ENCODE measurements at regions not wholly inside any gene's neighbourhood (a gene's known extent, or its start where the extent isn't known, plus 50 kb on each side); places are given as distances from the start of the nearest gene placed in this dataset.

GRCh38 chr15:25220834-25221233, 218.0 kb downstream of the UBE3A start:
- TF ChIP-seq MXI1 (conservative IDR thresholded peaks at IDR 0.05; ENCODE audit: poor library complexity, severe bottlenecking) (no peak), SMC3 (conservative IDR thresholded peaks at IDR 0.05; ENCODE audit: poor library complexity) (no peak), TAF1 (IDR thresholded peaks at IDR 0.05; ENCODE audit: low read depth) (no peak), CTCF (IDR thresholded peaks at IDR 0.05; ENCODE audit: poor library complexity, severe bottlenecking) (no peak), REST (IDR thresholded peaks at IDR 0.05; ENCODE audit: borderline replicate concordance) (no peak), EP300 (conservative IDR thresholded peaks at IDR 0.05; ENCODE audit: poor library complexity, severe bottlenecking) (no peak), POLR2AphosphoS5 (IDR thresholded peaks at IDR 0.05) (no peak), RAD21 (conservative IDR thresholded peaks at IDR 0.05) (no peak), EZH2 (IDR thresholded peaks at IDR 0.05; ENCODE audit: borderline replicate concordance, insufficient read depth, low read length, poor library complexity, severe bottlenecking) (no peak)
- Histone ChIP-seq H3K4me2 (ENCODE audit: low read length) (no peak overlapping the region), H3K9me2 (ENCODE audit: insufficient read depth, low read length) (no peaks in the 10 kb centered on the region), H3F3A (ENCODE audit: insufficient read depth, low read length, poor library complexity, severe bottlenecking) (no peaks in the 10 kb centered on the region), H3K27ac (ENCODE audit: low read length) (no peak overlapping the region), H3K4me3 (ENCODE audit: low read length) (no peak overlapping the region), H3K9me3 (ENCODE audit: low read length) (peaks cover 8% of the 10 kb centered on the region), H3K79me2 (replicated peaks; ENCODE audit: insufficient read depth, low read length) (no peaks in the 10 kb centered on the region), H2AFZ (ENCODE audit: low read depth, low read length) (no peak overlapping the region), H3K9ac (ENCODE audit: low read length) (no peak overlapping the region), H3K36me3 (ENCODE audit: insufficient read depth, low read length) (no peaks in the 10 kb centered on the region), H4K20me1 (ENCODE audit: insufficient read depth) (no peaks in the 10 kb centered on the region), H3K27me3 (ENCODE audit: insufficient read depth, low read depth, low read length) (no peaks in the 10 kb centered on the region)

GRCh38 chr15:25224396-25224795, 214.4 kb downstream of the UBE3A start:
- H3K79me2 ChIP-seq (replicated peaks; ENCODE audit: insufficient read depth, low read length), result no peaks in the 10 kb centered on the region
- no peaks in the 10 kb centered on the region for H3F3A ChIP-seq (ENCODE audit: insufficient read depth, low read length, poor library complexity, severe bottlenecking)
- no peak overlapping the region for H2AFZ ChIP-seq (ENCODE audit: low read depth, low read length)
- no peaks in the 10 kb centered on the region for H3K36me3 ChIP-seq (ENCODE audit: insufficient read depth, low read length)
- no peaks in the 10 kb centered on the region for H4K20me1 ChIP-seq (ENCODE audit: insufficient read depth)
- H3K4me2 ChIP-seq (ENCODE audit: low read length), result no peak overlapping the region
- H3K9ac ChIP-seq (ENCODE audit: low read length), result no peak overlapping the region
- H3K4me3 ChIP-seq (ENCODE audit: low read length), result no peak overlapping the region
- TF ChIP-seq TAF1 (IDR thresholded peaks at IDR 0.05; ENCODE audit: low read depth), result no peak
- TF ChIP-seq POLR2AphosphoS5 (IDR thresholded peaks at IDR 0.05), result no peak
- no peak for TF ChIP-seq MXI1 (conservative IDR thresholded peaks at IDR 0.05; ENCODE audit: poor library complexity, severe bottlenecking)
- TF ChIP-seq CTCF (IDR thresholded peaks at IDR 0.05; ENCODE audit: poor library complexity, severe bottlenecking), result no peak
- TF ChIP-seq SMC3 (conservative IDR thresholded peaks at IDR 0.05; ENCODE audit: poor library complexity), result no peak
- no peak for TF ChIP-seq REST (IDR thresholded peaks at IDR 0.05; ENCODE audit: borderline replicate concordance)
- TF ChIP-seq RAD21 (conservative IDR thresholded peaks at IDR 0.05), result no peak
- TF ChIP-seq EP300 (conservative IDR thresholded peaks at IDR 0.05; ENCODE audit: poor library complexity, severe bottlenecking), result no peak
- TF ChIP-seq EZH2 (IDR thresholded peaks at IDR 0.05; ENCODE audit: borderline replicate concordance, insufficient read depth, low read length, poor library complexity, severe bottlenecking), result no peak
- H3K27me3 ChIP-seq (ENCODE audit: insufficient read depth, low read depth, low read length), result no peaks in the 10 kb centered on the region
- H3K9me2 ChIP-seq (ENCODE audit: insufficient read depth, low read length), result no peaks in the 10 kb centered on the region
- H3K9me3 ChIP-seq (ENCODE audit: low read length), result peaks cover 8% of the 10 kb centered on the region
- H3K27ac ChIP-seq (ENCODE audit: low read length), result no peak overlapping the region
